ENCODE measurements at regions not wholly inside any gene's neighbourhood (a gene's known extent, or its start where the extent isn't known, plus 50 kb on each side); places are given as distances from the start of the nearest gene placed in this dataset.

GRCh38 chr16:65218348-65218747 is 96.5 kb upstream of the CDH11 start:
- no peak for TF ChIP-seq ZBTB7A (IDR thresholded peaks at IDR 0.05; ENCODE audit: low read depth)
- no peak for TF ChIP-seq TEAD4 (IDR thresholded peaks at IDR 0.05)
- no peak for TF ChIP-seq NFIC (IDR thresholded peaks at IDR 0.05)
- TF ChIP-seq FOXM1 (IDR thresholded peaks at IDR 0.05; ENCODE audit: borderline replicate concordance, low read depth): no peak
- TF ChIP-seq CEBPB (IDR thresholded peaks at IDR 0.05): no peak

GRCh38 chr16:65213866-65214595 is 92.2 kb upstream of the CDH11 start:
- TF ChIP-seq TAF1 (IDR thresholded peaks at IDR 0.05; ENCODE audit: low read depth) (no peak), TEAD4 (IDR thresholded peaks at IDR 0.05) (no peak), RAD21 (IDR thresholded peaks at IDR 0.05; ENCODE audit: low read depth) (no peak), FOXM1 (IDR thresholded peaks at IDR 0.05; ENCODE audit: borderline replicate concordance, low read depth) (no peak), CEBPB (IDR thresholded peaks at IDR 0.05) (no peak), TCF12 (IDR thresholded peaks at IDR 0.05; ENCODE audit: low read depth) (no peak), MAX (IDR thresholded peaks at IDR 0.05) (no peak), YY1 (IDR thresholded peaks at IDR 0.05; ENCODE audit: low read depth) (no peak), REST (IDR thresholded peaks at IDR 0.05; ENCODE audit: low read depth) (no peak), ZBTB7A (IDR thresholded peaks at IDR 0.05; ENCODE audit: low read depth) (no peak), NFIC (IDR thresholded peaks at IDR 0.05) (no peak), EGR1 (IDR thresholded peaks at IDR 0.05) (no peak), CREB1 (IDR thresholded peaks at IDR 0.05; ENCODE audit: low read depth) (no peak), USF1 (IDR thresholded peaks at IDR 0.05) (no peak), EP300 (IDR thresholded peaks at IDR 0.05; ENCODE audit: borderline replicate concordance) (no peak)

GRCh38 chr16:65212791-65213190 is 90.9 kb upstream of the CDH11 start:
- TF ChIP-seq ZBTB7A (IDR thresholded peaks at IDR 0.05; ENCODE audit: low read depth) (no peak), USF1 (IDR thresholded peaks at IDR 0.05) (no peak), TCF12 (IDR thresholded peaks at IDR 0.05; ENCODE audit: low read depth) (no peak), TEAD4 (IDR thresholded peaks at IDR 0.05) (no peak), FOXM1 (IDR thresholded peaks at IDR 0.05; ENCODE audit: borderline replicate concordance, low read depth) (no peak), CEBPB (IDR thresholded peaks at IDR 0.05) (no peak), CREB1 (IDR thresholded peaks at IDR 0.05; ENCODE audit: low read depth) (no peak), NFIC (IDR thresholded peaks at IDR 0.05) (no peak), YY1 (IDR thresholded peaks at IDR 0.05; ENCODE audit: low read depth) (no peak), MAX (IDR thresholded peaks at IDR 0.05) (no peak), EGR1 (IDR thresholded peaks at IDR 0.05) (no peak), REST (IDR thresholded peaks at IDR 0.05; ENCODE audit: low read depth) (no peak)

GRCh38 chr16:65212240-65212639 is 90.4 kb upstream of the CDH11 start:
- TF ChIP-seq RAD21 (IDR thresholded peaks at IDR 0.05; ENCODE audit: low read depth): no peak
- no peak for TF ChIP-seq USF1 (IDR thresholded peaks at IDR 0.05)
- no peak for TF ChIP-seq TAF1 (IDR thresholded peaks at IDR 0.05; ENCODE audit: low read depth)
- no peak for TF ChIP-seq REST (IDR thresholded peaks at IDR 0.05; ENCODE audit: low read depth)
- TF ChIP-seq EGR1 (IDR thresholded peaks at IDR 0.05): no peak
- no peak for TF ChIP-seq CREB1 (IDR thresholded peaks at IDR 0.05; ENCODE audit: low read depth)
- TF ChIP-seq FOXM1 (IDR thresholded peaks at IDR 0.05; ENCODE audit: borderline replicate concordance, low read depth): no peak
- TF ChIP-seq MAX (IDR thresholded peaks at IDR 0.05): no peak
- no peak for TF ChIP-seq NFIC (IDR thresholded peaks at IDR 0.05)
- no peak for TF ChIP-seq ZBTB7A (IDR thresholded peaks at IDR 0.05; ENCODE audit: low read depth)
- TF ChIP-seq YY1 (IDR thresholded peaks at IDR 0.05; ENCODE audit: low read depth): no peak
- no peak for TF ChIP-seq CEBPB (IDR thresholded peaks at IDR 0.05)
- no peak for TF ChIP-seq TCF12 (IDR thresholded peaks at IDR 0.05; ENCODE audit: low read depth)
- no peak for TF ChIP-seq EP300 (IDR thresholded peaks at IDR 0.05; ENCODE audit: borderline replicate concordance)
- TF ChIP-seq TEAD4 (IDR thresholded peaks at IDR 0.05): no peak

All from Ishikawa (cell line).